Ovary (tissue), 7 donors: ENCODE measurements at regions not wholly inside any gene's neighbourhood (a gene's known extent, or its start where the extent isn't known, plus 50 kb on each side); places are given as distances from the start of the nearest gene placed in this dataset.

Experiments
- DNase-seq, 5 donors: peaks; one replicate each; pipeline ENCODE4 v3.0.0-alpha.2; 2019 to 2020
- H3K27ac ChIP-seq, 2 donors: fragments of 200-600 bp; one replicate each; pipeline versions ENCODE4 v1.5.1 to v1.8.0; 2019 to 2022
- H3K27me3 ChIP-seq: fragments of 200-600 bp; one replicate; pipeline ENCODE4 v1.8.0; 2022
- H3K36me3 ChIP-seq: fragments of 200-600 bp; sonication (generic); one replicate; pipeline ENCODE4 v1.5.1; 2019
- H3K4me1 ChIP-seq: one replicate; pipeline ENCODE4 v1.8.1; 2013; ENCODE audit warnings: mild to moderate bottlenecking, moderate library complexity; ENCODE audit not compliant: insufficient read depth
- H3K4me3 ChIP-seq: fragments of 200-600 bp; sonication (generic); one replicate; pipeline ENCODE4 v1.5.1; 2017
- H3K9me3 ChIP-seq, 2 donors: fragments of 200-600 bp in 1 of 2; sonication (generic) in 1 of 2; one replicate each; pipeline versions ENCODE4 v1.5.1 to v1.8.1; 2013 to 2019; ENCODE audit warnings: mild to moderate bottlenecking in 1 of 2, moderate library complexity in 1 of 2
- EP300 ChIP-seq: sonication (generic); formaldehyde crosslinking; IDR thresholded peaks from one replicate; pipeline ENCODE4 v1.6.1; 2017; ENCODE audit warnings: antibody characterized with exemption
- POLR2A ChIP-seq: fragments of 450-650 bp; IDR thresholded peaks from one replicate; pipeline ENCODE4 v1.6.1; 2017; ENCODE audit warnings: antibody characterized with exemption, mild to moderate bottlenecking, moderate library complexity
- WGBS, 3 donors: extraction: QIAGEN DNeasy Blood & Tissue Kit in 1 of 3; methylation state at CpG; one replicate each; pipeline versions ENCODE4 v1.1.5 to v1.1.7; 2013 to 2017; 5-methylcytosine and 5-hydroxymethylcytosine counted together
- intact Hi-C, 4 donors: fragments of 100-400 bp; cut with DNase I; formaldehyde crosslinking; loops; one replicate each; pipeline versions ENCODE4 v1.11.0 to v1.15.1; 2022 to 2023
- TF ChIP-seq, protein P1 (sequence below), 3 donors: fragments of 450-650 bp in 2 of 3; fragments of 200-600 bp in 1 of 3; IDR thresholded peaks; one replicate each; pipeline versions ENCODE4 v1.5.1 to v1.8.0; 2016 to 2022; ENCODE audit warnings: antibody characterized with exemption in 3 of 3, mild to moderate bottlenecking in 1 of 3
- donor health status: DM: no; HTN: no; CAD: no; lungs with moderate emphysema.
- donor health status: DM: no; HTN: no; CAD: no.
- donor health status: Bipolar disorder and iron deficiency.
- donor health status: DM: no; HTN: no; CAD: no.
- donor health status: DM: yes; HTN: yes; CAD: no.

DNA sequence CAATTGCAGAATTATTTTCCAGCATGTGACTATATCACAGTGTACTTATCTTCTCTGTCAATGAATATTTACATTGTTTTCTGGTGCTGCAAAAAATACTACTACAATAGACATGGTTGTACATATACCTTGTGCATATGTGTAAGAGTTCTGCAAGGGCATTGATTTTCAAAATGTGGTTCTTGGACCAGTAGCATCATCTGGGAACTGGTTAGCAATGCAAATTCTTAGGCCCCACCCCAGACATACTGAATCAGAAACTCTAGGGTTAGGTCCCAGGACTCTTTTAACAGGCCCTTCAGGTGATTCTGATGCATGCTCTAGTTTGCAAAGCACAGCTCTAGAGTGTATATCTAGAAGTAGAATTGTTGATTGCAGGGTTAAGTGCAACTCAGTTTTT, 292.3 kb downstream of the ZNF621 start:
- no peak for DNase-seq
- H3K4me3 ChIP-seq = no peak overlapping the region
- TF ChIP-seq POLR2A (no peak), EP300 (no peak)
- TF ChIP-seq, protein P1, sequence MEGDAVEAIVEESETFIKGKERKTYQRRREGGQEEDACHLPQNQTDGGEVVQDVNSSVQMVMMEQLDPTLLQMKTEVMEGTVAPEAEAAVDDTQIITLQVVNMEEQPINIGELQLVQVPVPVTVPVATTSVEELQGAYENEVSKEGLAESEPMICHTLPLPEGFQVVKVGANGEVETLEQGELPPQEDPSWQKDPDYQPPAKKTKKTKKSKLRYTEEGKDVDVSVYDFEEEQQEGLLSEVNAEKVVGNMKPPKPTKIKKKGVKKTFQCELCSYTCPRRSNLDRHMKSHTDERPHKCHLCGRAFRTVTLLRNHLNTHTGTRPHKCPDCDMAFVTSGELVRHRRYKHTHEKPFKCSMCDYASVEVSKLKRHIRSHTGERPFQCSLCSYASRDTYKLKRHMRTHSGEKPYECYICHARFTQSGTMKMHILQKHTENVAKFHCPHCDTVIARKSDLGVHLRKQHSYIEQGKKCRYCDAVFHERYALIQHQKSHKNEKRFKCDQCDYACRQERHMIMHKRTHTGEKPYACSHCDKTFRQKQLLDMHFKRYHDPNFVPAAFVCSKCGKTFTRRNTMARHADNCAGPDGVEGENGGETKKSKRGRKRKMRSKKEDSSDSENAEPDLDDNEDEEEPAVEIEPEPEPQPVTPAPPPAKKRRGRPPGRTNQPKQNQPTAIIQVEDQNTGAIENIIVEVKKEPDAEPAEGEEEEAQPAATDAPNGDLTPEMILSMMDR (IDR thresholded peaks at IDR 0.05) = no peak
- intact Hi-C loops = no loop called here
- H3K4me1 ChIP-seq = no peaks in the 10 kb centered on the region
- H3K27me3 ChIP-seq = no peaks in the 10 kb centered on the region
- H3K27ac ChIP-seq = no peak overlapping the region
- no peaks in the 10 kb centered on the region for H3K9me3 ChIP-seq
- H3K36me3 ChIP-seq = no peaks in the 10 kb centered on the region

DNA sequence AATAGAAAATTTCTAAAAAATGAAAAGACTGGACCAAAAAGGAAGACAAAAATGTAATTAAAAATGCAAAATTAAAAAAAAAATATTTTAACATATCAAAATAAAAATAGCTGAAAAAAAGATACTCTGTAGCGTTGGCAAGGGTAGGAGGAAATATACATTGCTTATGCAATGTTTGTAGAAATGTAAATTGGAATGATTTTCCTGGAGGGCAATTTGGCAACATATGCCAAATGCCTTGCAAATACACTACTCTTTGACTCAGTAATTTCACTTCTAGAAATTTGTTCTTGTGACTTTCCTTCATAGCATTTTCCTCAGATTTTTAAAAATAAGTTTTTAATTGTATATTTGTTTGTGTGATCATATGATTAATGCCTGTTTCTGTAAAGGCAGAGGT, 296.6 kb downstream of the ZNF621 start:
- Histone ChIP-seq H3K36me3 (no peaks in the 10 kb centered on the region), H3K4me1 (no peaks in the 10 kb centered on the region), H3K4me3 (no peak overlapping the region), H3K9me3 (no peaks in the 10 kb centered on the region), H3K27ac (no peak overlapping the region), H3K27me3 (no peaks in the 10 kb centered on the region)
- DNase-seq = no peak
- intact Hi-C loops = no loop called here
- WGBS, 3 donors = 88 to 94% (median 88%) methylated on average over 1 of the region's 1 CpG
- TF ChIP-seq EP300 = no peak
- TF ChIP-seq, protein P1 (IDR thresholded peaks at IDR 0.05) = no peak
- no peak for TF ChIP-seq POLR2A

DNA sequence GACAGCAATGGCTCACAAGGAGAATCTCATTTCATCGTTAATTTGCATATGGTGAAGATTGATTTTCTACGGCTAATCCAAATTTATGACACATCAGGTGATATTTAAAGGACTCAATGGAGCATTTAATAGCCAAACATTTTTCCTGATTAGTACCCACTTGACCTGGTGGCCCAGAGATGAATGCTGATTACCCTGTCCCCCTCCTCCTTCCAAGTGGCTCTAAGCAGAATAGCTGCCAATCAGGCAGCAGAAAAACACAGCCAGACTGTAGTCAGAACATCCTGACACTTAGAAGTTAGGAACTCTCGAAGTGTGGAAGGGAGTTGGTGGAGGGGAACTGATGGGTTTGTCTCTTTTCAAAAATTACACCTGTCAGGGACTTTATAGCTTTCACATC, 302.5 kb downstream of the ZNF621 start:
- H3K27ac ChIP-seq = no peak overlapping the region
- intact Hi-C loops = no loop called here
- 96 to 98% (median 96%) methylated on average over 3 of the region's 3 CpGs for WGBS, 3 donors
- H3K27me3 ChIP-seq = no peaks in the 10 kb centered on the region
- H3K4me1 ChIP-seq = no peaks in the 10 kb centered on the region
- no peaks in the 10 kb centered on the region for H3K9me3 ChIP-seq
- TF ChIP-seq EP300 = no peak
- no peak for TF ChIP-seq POLR2A
- TF ChIP-seq, protein P1 (IDR thresholded peaks at IDR 0.05) = no peak
- no peak overlapping the region for H3K4me3 ChIP-seq
- DNase-seq = no peak
- no peaks in the 10 kb centered on the region for H3K36me3 ChIP-seq

DNA sequence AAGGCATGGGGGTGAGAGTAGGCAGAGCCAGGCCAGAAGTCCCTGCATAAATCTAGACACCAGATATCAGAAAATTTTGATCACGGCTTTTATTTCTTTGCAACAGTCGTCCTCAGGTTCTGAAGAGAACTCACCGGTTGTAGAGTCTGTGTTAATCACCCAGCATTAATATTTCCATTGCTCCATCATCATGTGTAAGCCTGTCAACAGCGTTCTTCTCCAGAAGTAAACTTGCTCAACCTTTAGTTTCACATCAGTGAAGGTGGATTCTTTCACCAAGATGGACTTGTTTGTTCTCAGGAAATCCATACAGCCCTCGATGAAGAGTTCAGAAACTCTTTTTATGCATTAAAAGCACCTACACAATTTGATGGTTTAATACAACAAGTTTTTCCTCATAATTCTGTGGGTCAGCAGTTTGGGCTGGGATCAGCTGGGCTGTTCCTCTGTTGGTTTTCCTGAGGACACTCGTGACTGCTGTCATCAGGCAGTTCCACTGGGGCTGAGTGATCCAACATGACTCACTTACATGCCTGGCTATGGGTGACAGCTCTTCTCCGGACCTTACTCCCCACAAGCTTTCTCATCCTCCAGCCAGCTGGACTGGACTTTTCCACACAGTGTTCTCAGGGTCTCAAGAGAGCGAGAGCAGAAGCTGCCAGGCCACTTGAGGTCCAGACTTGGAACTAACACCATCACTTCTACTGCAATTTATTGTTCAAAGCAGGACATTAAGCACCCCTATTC, 303.4 kb downstream of the ZNF621 start:
- no peaks in the 10 kb centered on the region for H3K9me3 ChIP-seq
- DNase-seq = no peak
- intact Hi-C loops = no loop called here
- TF ChIP-seq, protein P1 (IDR thresholded peaks at IDR 0.05) = no peak
- H3K27me3 ChIP-seq = no peaks in the 10 kb centered on the region
- no peaks in the 10 kb centered on the region for H3K4me1 ChIP-seq
- 73 to 77% (median 76%) methylated on average over 8 of the region's 8 CpGs for WGBS, 3 donors
- H3K4me3 ChIP-seq = no peak overlapping the region
- H3K36me3 ChIP-seq = no peaks in the 10 kb centered on the region
- H3K27ac ChIP-seq = no peak overlapping the region
